IPS-18c (cell line): ENCODE measurements at regions not wholly inside any gene's neighbourhood (a gene's known extent, or its start where the extent isn't known, plus 50 kb on each side); places are given as distances from the start of the nearest gene placed in this dataset.

ENCODE experiments used
- H3K4me3 ChIP-seq: 2 replicates; pipeline ENCODE4 v1.7.0; 2013; ENCODE audit warnings: low read depth, mild to moderate bottlenecking, low read length, moderate library complexity; ENCODE audit not compliant: insufficient read depth
- H3K9me3 ChIP-seq: one replicate; pipeline ENCODE4 v1.6.1; 2013; ENCODE audit warnings: mild to moderate bottlenecking, low read length, moderate library complexity; ENCODE audit not compliant: control insufficient read depth, insufficient read depth

GRCh38 chr21:16740511-16740910, 772.3 kb upstream of the CXADR start:
- H3K4me3 ChIP-seq, result no peak overlapping the region
- H3K9me3 ChIP-seq, result no peaks in the 10 kb centered on the region

GRCh38 chr21:16741141-16741665, 771.6 kb upstream of the CXADR start:
- no peaks in the 10 kb centered on the region for H3K9me3 ChIP-seq
- no peak overlapping the region for H3K4me3 ChIP-seq

GRCh38 chr21:16742131-16742641, 770.7 kb upstream of the CXADR start:
- no peaks in the 10 kb centered on the region for H3K9me3 ChIP-seq
- H3K4me3 ChIP-seq, result no peak overlapping the region

- Histone ChIP-seq H3K4me3 (no peak overlapping the region), H3K9me3 (no peaks in the 10 kb centered on the region)
These were observed 770.1 kb upstream of the CXADR start for GRCh38 chr21:16742741-16743140.

GRCh38 chr21:16743317-16743716, 769.5 kb upstream of the CXADR start:
- H3K4me3 ChIP-seq, result no peak overlapping the region
- H3K9me3 ChIP-seq, result no peaks in the 10 kb centered on the region

GRCh38 chr21:16750926-16751325, 761.9 kb upstream of the CXADR start:
- Histone ChIP-seq H3K9me3 (no peaks in the 10 kb centered on the region), H3K4me3 (no peak overlapping the region)

- Histone ChIP-seq H3K4me3 (no peak overlapping the region), H3K9me3 (no peaks in the 10 kb centered on the region)
These were observed 761.0 kb upstream of the CXADR start for GRCh38 chr21:16751695-16752474.

GRCh38 chr21:16752475-16752857, 760.4 kb upstream of the CXADR start:
- H3K4me3 ChIP-seq, result no peak overlapping the region
- H3K9me3 ChIP-seq, result no peaks in the 10 kb centered on the region

- H3K4me3 ChIP-seq, result no peak overlapping the region
- H3K9me3 ChIP-seq, result no peaks in the 10 kb centered on the region
These were observed 757.8 kb upstream of the CXADR start for GRCh38 chr21:16755061-16755460.

GRCh38 chr21:16767201-16767600, 745.6 kb upstream of the CXADR start:
- Histone ChIP-seq H3K9me3 (no peaks in the 10 kb centered on the region), H3K4me3 (no peak overlapping the region)

- Histone ChIP-seq H3K4me3 (no peak overlapping the region), H3K9me3 (no peaks in the 10 kb centered on the region)
These were observed 744.7 kb upstream of the CXADR start for GRCh38 chr21:16768096-16768495.

- no peaks in the 10 kb centered on the region for H3K9me3 ChIP-seq
These were observed 742.6 kb upstream of the CXADR start for GRCh38 chr21:16770266-16770665.

GRCh38 chr21:16773206-16773605, 739.6 kb upstream of the CXADR start:
- Histone ChIP-seq H3K4me3 (no peak overlapping the region), H3K9me3 (no peaks in the 10 kb centered on the region)

More at GRCh38 chr21:16770266-16770665, 742.6 kb upstream of the CXADR start:
- H3K4me3 ChIP-seq, result no peak overlapping the region

GRCh38 chr21:16775076-16775475, 737.8 kb upstream of the CXADR start:
- no peaks in the 10 kb centered on the region for H3K9me3 ChIP-seq
- no peak overlapping the region for H3K4me3 ChIP-seq

- H3K9me3 ChIP-seq, result no peaks in the 10 kb centered on the region
- no peak overlapping the region for H3K4me3 ChIP-seq
These were observed 735.7 kb upstream of the CXADR start for GRCh38 chr21:16777041-16777720.

GRCh38 chr21:16788584-16788983, 724.3 kb upstream of the CXADR start:
- H3K4me3 ChIP-seq, result no peak overlapping the region
- no peaks in the 10 kb centered on the region for H3K9me3 ChIP-seq

- Histone ChIP-seq H3K9me3 (no peaks in the 10 kb centered on the region), H3K4me3 (no peak overlapping the region)
These were observed 723.2 kb upstream of the CXADR start for GRCh38 chr21:16789636-16790035.

- Histone ChIP-seq H3K4me3 (no peak overlapping the region), H3K9me3 (no peaks in the 10 kb centered on the region)
These were observed 720.7 kb upstream of the CXADR start for GRCh38 chr21:16792101-16792500.
